ENCODE measurements at regions not wholly inside any gene's neighbourhood (a gene's known extent, or its start where the extent isn't known, plus 50 kb on each side); places are given as distances from the start of the nearest gene placed in this dataset.

DNA sequence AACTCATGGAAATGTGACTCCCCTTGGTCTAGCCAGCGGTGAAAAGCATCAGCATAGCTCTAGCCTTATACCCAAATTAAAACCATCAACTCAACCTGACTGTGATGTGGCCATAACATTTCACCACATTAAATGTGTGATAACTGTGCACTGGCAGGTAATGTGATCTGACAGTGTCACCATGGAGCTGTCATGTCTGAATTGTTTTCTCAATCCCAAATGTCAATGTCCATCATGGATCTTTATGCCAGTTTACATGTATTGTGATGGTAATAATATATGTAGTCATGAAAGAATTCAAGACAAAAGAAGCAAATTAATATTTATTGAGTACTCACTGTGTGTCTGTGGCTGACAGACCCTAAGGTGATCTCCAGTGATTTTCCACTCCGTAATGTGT is 213.4 kb upstream of the EOMES start:
- no peaks in the 10 kb centered on the region for H3K4me1 ChIP-seq (ENCODE audit: control insufficient read depth, extremely low read depth, insufficient read depth, low read length)
- no peaks in the 10 kb centered on the region for H4K20me1 ChIP-seq (ENCODE audit: control insufficient read depth, extremely low read depth, insufficient read depth, low read length)
- DNase-seq (ENCODE audit: low read depth, low spot score) (no peak), FAIRE-seq (no peak)
- H3K79me2 ChIP-seq (ENCODE audit: control insufficient read depth, insufficient read depth, low read length), result no peaks in the 10 kb centered on the region
- no peak overlapping the region for H3K27ac ChIP-seq (ENCODE audit: control insufficient read depth, insufficient read depth, low read length)
- H3K9ac ChIP-seq (ENCODE audit: control insufficient read depth, extremely low read depth, insufficient read depth, low read length), result no peak overlapping the region
- H3K4me3 ChIP-seq (ENCODE audit: control insufficient read depth in 2 of 3, extremely low read depth in 1 of 3, insufficient read depth in 2 of 3, low read depth in 1 of 3, low read length in 3 of 3), result no peak overlapping the region
- dilution Hi-C loops (cut with MboI; ENCODE audit: extremely low pct_ligation_motif_present, low sequenced_read_pairs), result no loop called here
- no peaks in the 10 kb centered on the region for H3K9me1 ChIP-seq (ENCODE audit: control insufficient read depth, extremely low read depth, insufficient read depth, low read length)
- TF ChIP-seq EZH2 (IDR thresholded peaks at IDR 0.05; ENCODE audit: low read length), result no peak
- TF ChIP-seq, protein P1, sequence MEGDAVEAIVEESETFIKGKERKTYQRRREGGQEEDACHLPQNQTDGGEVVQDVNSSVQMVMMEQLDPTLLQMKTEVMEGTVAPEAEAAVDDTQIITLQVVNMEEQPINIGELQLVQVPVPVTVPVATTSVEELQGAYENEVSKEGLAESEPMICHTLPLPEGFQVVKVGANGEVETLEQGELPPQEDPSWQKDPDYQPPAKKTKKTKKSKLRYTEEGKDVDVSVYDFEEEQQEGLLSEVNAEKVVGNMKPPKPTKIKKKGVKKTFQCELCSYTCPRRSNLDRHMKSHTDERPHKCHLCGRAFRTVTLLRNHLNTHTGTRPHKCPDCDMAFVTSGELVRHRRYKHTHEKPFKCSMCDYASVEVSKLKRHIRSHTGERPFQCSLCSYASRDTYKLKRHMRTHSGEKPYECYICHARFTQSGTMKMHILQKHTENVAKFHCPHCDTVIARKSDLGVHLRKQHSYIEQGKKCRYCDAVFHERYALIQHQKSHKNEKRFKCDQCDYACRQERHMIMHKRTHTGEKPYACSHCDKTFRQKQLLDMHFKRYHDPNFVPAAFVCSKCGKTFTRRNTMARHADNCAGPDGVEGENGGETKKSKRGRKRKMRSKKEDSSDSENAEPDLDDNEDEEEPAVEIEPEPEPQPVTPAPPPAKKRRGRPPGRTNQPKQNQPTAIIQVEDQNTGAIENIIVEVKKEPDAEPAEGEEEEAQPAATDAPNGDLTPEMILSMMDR (optimal IDR thresholded peaks at IDR 0.05 in 1 of 3, IDR thresholded peaks at IDR 0.05 in 1 of 3, conservative IDR thresholded peaks at IDR 0.05 in 1 of 3; ENCODE audit: extremely low read depth in 1 of 3, insufficient read depth in 2 of 3, low read length in 3 of 3), result no peak
- H2AFZ ChIP-seq (ENCODE audit: control insufficient read depth, low read length), result no peak overlapping the region
- H3K4me2 ChIP-seq (ENCODE audit: control insufficient read depth, extremely low read depth, insufficient read depth, low read depth, low read length), result no peak overlapping the region
- no peaks in the 10 kb centered on the region for H3K9me3 ChIP-seq (ENCODE audit: control insufficient read depth, low read depth, low read length)
- no peaks in the 10 kb centered on the region for H3K27me3 ChIP-seq (ENCODE audit: control insufficient read depth, extremely low read depth, insufficient read depth, low read length)
- no peaks in the 10 kb centered on the region for H3K36me3 ChIP-seq (ENCODE audit: control insufficient read depth in 2 of 2, extremely low read depth in 1 of 2, insufficient read depth in 2 of 2, low read length in 2 of 2)

DNA sequence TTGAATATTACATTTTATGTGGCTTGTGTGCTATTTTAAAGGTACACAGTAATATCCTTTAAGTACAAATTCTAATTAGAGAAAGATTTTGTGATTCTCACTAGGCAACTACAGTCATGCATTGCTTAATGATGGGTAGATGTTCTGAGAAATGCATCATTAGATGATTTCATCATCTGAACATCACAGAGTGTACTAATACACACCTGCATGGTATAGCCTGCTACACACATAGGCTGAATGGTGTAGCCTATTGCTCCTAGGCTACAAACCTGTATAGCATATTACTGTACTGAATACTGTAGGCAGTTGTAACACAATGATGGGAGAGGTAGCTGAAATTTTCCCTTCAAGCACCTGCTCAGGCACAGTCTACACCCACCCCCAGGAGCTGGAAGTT is 217.4 kb upstream of the EOMES start:
- Histone ChIP-seq H3K9ac (ENCODE audit: control insufficient read depth, extremely low read depth, insufficient read depth, low read length) (no peak overlapping the region), H3K9me3 (ENCODE audit: control insufficient read depth, low read depth, low read length) (no peaks in the 10 kb centered on the region), H3K4me3 (ENCODE audit: control insufficient read depth in 2 of 3, extremely low read depth in 1 of 3, insufficient read depth in 2 of 3, low read depth in 1 of 3, low read length in 3 of 3) (no peak overlapping the region), H3K27me3 (ENCODE audit: control insufficient read depth, extremely low read depth, insufficient read depth, low read length) (no peaks in the 10 kb centered on the region), H3K79me2 (ENCODE audit: control insufficient read depth, insufficient read depth, low read length) (no peaks in the 10 kb centered on the region), H3K9me1 (ENCODE audit: control insufficient read depth, extremely low read depth, insufficient read depth, low read length) (no peaks in the 10 kb centered on the region), H3K4me1 (ENCODE audit: control insufficient read depth, extremely low read depth, insufficient read depth, low read length) (no peaks in the 10 kb centered on the region), H3K4me2 (ENCODE audit: control insufficient read depth, extremely low read depth, insufficient read depth, low read depth, low read length) (no peak overlapping the region), H2AFZ (ENCODE audit: control insufficient read depth, low read length) (no peak overlapping the region), H4K20me1 (ENCODE audit: control insufficient read depth, extremely low read depth, insufficient read depth, low read length) (no peaks in the 10 kb centered on the region), H3K27ac (ENCODE audit: control insufficient read depth, insufficient read depth, low read length) (no peak overlapping the region), H3K36me3 (ENCODE audit: control insufficient read depth in 2 of 2, extremely low read depth in 1 of 2, insufficient read depth in 2 of 2, low read length in 2 of 2) (no peaks in the 10 kb centered on the region)
- TF ChIP-seq, protein P1 (optimal IDR thresholded peaks at IDR 0.05 in 1 of 3, IDR thresholded peaks at IDR 0.05 in 1 of 3, conservative IDR thresholded peaks at IDR 0.05 in 1 of 3; ENCODE audit: extremely low read depth in 1 of 3, insufficient read depth in 2 of 3, low read length in 3 of 3), result no peak
- no peak for TF ChIP-seq EZH2 (IDR thresholded peaks at IDR 0.05; ENCODE audit: low read length)
- dilution Hi-C loops (cut with MboI; ENCODE audit: extremely low pct_ligation_motif_present, low sequenced_read_pairs), result no loop called here
- DNase-seq (ENCODE audit: low read depth, low spot score) (no peak), FAIRE-seq (no peak)

All from keratinocyte (primary cell).